ENCODE measurements at regions not wholly inside any gene's neighbourhood (a gene's known extent, or its start where the extent isn't known, plus 50 kb on each side); places are given as distances from the start of the nearest gene placed in this dataset.
A peak's percentile ranks its signal among the peaks of the same experiment; 100 is the strongest.

DNA sequence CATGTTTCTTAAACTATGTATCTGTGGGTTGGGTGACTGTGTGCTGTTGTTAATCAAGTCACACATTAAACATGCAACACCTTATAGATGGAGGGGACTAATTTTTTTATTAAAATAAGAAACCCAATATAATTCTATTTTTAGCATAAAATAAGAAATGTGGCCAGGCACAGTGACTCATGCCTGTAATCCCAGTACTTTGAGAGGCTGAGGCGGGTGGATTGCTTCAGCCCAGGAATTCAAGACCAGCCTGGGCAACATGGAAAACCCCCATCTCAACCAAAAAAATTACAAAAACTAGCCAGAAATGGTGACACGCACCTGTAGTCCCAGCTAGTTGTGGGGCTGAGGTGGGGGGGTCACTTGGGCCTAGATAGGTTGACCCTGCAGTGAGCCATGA lies 1021.0 kb downstream of the EPHA3 start:
- no peak overlapping the region for H3K4me3 ChIP-seq (ENCODE audit: low read depth, low read length)
- DNase-seq (ENCODE audit: low read depth): peak; percentile 17
- TF ChIP-seq, protein P1, sequence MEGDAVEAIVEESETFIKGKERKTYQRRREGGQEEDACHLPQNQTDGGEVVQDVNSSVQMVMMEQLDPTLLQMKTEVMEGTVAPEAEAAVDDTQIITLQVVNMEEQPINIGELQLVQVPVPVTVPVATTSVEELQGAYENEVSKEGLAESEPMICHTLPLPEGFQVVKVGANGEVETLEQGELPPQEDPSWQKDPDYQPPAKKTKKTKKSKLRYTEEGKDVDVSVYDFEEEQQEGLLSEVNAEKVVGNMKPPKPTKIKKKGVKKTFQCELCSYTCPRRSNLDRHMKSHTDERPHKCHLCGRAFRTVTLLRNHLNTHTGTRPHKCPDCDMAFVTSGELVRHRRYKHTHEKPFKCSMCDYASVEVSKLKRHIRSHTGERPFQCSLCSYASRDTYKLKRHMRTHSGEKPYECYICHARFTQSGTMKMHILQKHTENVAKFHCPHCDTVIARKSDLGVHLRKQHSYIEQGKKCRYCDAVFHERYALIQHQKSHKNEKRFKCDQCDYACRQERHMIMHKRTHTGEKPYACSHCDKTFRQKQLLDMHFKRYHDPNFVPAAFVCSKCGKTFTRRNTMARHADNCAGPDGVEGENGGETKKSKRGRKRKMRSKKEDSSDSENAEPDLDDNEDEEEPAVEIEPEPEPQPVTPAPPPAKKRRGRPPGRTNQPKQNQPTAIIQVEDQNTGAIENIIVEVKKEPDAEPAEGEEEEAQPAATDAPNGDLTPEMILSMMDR (conservative IDR thresholded peaks at IDR 0.05; ENCODE audit: low read depth, low read length): no peak

DNA sequence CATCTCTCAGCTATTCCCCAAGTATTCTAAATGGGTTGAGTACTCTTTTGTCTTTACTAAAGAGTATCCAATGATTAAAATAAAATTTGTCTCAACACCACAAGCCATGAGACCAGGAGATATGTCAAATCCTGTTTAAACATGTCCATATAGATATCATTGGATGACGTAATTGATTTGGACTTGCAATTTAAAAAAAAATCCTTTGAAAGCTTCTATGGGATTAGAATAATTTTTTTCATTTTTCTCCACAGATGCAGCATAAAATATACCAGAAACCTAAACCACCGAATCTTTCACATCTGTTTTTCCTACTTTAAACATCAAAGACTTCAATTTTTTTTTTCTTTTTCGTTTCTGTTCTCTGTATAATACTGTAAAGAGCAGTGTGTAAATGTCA lies 1022.3 kb downstream of the EPHA3 start:
- TF ChIP-seq, protein P1 (conservative IDR thresholded peaks at IDR 0.05; ENCODE audit: low read depth, low read length): no peak
- DNase-seq (ENCODE audit: low read depth): no peak
- no peak overlapping the region for H3K4me3 ChIP-seq (ENCODE audit: low read depth, low read length)

GRCh38 chr3:90132197-90132596 lies 1024.8 kb downstream of the EPHA3 start:
- TF ChIP-seq, protein P1 (conservative IDR thresholded peaks at IDR 0.05; ENCODE audit: low read depth, low read length): no peak
- DNase-seq (ENCODE audit: low read depth): peak; percentile 25
- no peak overlapping the region for H3K4me3 ChIP-seq (ENCODE audit: low read depth, low read length)

GRCh38 chr3:90134090-90134489 lies 1026.7 kb downstream of the EPHA3 start:
- DNase-seq (ENCODE audit: low read depth): no peak
- TF ChIP-seq, protein P1 (conservative IDR thresholded peaks at IDR 0.05; ENCODE audit: low read depth, low read length): no peak
- H3K4me3 ChIP-seq (ENCODE audit: low read depth, low read length): no peak overlapping the region

DNA sequence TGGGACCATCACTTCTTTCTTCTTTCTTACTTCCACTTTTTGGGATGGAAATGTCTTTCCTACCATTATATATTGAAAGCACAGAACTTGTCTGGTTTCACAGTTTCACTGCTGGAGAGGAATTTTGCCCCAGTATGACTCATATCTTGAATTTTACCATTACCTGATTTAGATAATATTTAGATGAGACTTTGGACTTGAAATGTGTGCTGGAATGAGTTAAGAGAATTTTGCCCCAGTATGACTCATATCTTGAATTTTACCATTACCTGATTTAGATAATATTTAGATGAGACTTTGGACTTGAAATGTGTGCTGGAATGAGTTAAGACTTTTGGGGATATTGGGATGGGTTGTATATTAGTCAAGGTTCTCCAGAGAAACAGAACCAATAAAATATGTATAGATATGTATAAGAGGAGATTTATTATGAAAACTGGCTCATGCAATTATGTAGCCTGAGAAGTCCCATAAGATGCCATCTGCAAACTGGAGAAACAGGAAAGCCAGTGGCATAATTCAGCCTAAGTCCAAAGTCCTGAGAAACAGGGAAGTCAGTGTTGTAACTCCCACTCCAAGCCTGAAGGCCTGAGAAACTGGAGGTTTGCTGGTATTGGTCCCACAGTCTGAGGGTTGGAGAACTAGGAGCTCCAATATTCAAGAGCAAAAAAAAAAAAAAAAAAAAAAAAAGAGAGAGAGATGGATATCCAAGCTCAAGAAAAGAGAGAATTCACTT lies 1029.2 kb downstream of the EPHA3 start:
- TF ChIP-seq, protein P1 (conservative IDR thresholded peaks at IDR 0.05; ENCODE audit: low read depth, low read length): no peak
- H3K4me3 ChIP-seq (ENCODE audit: low read depth, low read length): no peak overlapping the region
- no peak for DNase-seq (ENCODE audit: low read depth)

DNA sequence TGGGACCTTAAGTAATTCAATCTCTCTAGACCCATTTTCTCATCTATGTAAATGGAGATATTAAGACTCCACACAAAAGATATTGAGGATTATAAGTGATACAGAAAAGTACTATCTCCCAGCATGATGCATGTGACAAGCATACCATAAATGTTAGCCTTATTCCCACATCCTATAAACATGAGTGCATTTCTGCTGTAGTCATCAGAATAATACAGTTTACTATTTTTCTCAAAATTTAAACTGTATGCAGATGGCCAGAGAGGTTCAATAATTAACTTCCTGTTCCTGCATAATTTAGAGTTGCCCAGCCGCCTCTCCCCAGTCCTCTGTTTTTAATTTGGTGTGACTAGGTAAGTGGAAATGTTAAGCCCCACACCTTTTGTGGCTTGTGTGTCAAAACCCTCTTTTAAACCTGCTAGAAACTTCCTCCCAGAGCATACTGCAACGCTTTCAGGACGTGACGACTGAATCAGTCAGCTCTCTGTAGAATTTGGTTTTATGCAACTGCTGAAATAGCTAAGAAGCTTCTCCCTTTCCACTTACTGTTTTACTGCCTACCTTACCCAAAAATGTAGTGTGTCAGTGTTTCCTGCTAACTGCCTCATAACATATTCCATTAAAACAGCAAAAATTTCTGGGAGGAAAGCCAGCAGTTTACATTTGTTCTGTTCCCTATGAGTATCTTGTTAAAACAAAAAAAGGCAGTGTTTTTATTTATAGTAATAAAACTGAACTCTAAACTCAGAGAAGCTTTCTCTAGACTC lies 1037.9 kb downstream of the EPHA3 start:
- TF ChIP-seq, protein P1 (conservative IDR thresholded peaks at IDR 0.05; ENCODE audit: low read depth, low read length): no peak
- peak; percentile 45 for DNase-seq (ENCODE audit: low read depth)
- H3K4me3 ChIP-seq (ENCODE audit: low read depth, low read length): no peak overlapping the region

Data from choroid plexus epithelial cell (primary cell).